AG09319 (cell line): ENCODE measurements at regions not wholly inside any gene's neighbourhood (a gene's known extent, or its start where the extent isn't known, plus 50 kb on each side); places are given as distances from the start of the nearest gene placed in this dataset.

Experiments used
- DNase-seq: peaks from one replicate; pipeline ENCODE4 v3.0.0-alpha.2; 2010; ENCODE audit warnings: low read depth; ENCODE audit errors: extremely low read depth
- CTCF ChIP-seq: IDR thresholded peaks from 2 replicates; pipeline ENCODE4 v1.5.1; 2011; ENCODE audit warnings: low read depth, mild to moderate bottlenecking, inconsistent platforms, low read length, moderate library complexity

GRCh38 chr6:21914121-21914973 is 320.8 kb downstream of the SOX4 start:
- no peak for TF ChIP-seq CTCF
- no peak for DNase-seq

- DNase-seq = no peak
- no peak for TF ChIP-seq CTCF
These were observed 322.2 kb downstream of the SOX4 start for GRCh38 chr6:21915707-21916260.

- DNase-seq = no peak
These were observed 324.5 kb downstream of the SOX4 start for GRCh38 chr6:21918041-21918440.

GRCh38 chr6:21918666-21919065 is 325.1 kb downstream of the SOX4 start:
- DNase-seq = no peak
- TF ChIP-seq CTCF = no peak

More at GRCh38 chr6:21918041-21918440, 324.5 kb downstream of the SOX4 start:
- no peak for TF ChIP-seq CTCF

GRCh38 chr6:21922086-21922485 is 328.5 kb downstream of the SOX4 start:
- TF ChIP-seq CTCF = no peak
- DNase-seq = no peak

- DNase-seq = no peak
- TF ChIP-seq CTCF = no peak
These were observed 330.5 kb downstream of the SOX4 start for GRCh38 chr6:21924002-21924401.

GRCh38 chr6:21928827-21929226 is 335.3 kb downstream of the SOX4 start:
- TF ChIP-seq CTCF = no peak
- DNase-seq = no peak
